ENCODE measurements at regions not wholly inside any gene's neighbourhood (a gene's known extent, or its start where the extent isn't known, plus 50 kb on each side); places are given as distances from the start of the nearest gene placed in this dataset.

DNA sequence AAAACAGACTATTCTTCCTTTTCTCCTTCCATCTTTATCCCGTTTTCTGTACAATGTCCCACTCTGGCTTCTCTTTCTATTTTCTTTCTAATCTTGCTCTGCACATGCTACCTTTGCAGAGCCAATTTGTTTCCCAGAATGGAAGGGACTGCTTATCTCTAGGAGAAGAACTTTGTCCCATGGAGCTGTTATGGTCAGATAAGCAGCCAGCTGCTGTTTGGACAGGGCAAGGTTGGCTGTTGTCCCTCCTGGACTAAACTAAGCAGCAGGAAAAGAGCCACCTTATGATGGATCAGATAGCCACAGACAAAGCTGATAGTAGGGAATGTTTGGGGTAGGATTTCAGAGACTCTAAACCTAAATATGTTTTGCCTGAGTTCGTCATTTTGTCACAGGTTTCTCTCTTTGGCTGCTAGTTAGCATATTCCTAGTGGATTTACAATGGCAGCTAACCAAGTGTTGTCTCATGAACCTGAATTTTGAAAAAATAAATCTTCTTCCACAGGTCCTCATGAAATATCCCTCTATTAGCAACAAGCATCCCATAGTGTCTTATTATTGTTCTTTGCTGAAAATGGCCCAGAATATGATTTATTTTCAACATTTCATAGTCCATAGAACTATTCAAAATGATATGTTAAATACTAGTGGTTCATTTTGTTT, 262.8 kb downstream of the SLC16A7 start:
- TF ChIP-seq, protein P1, sequence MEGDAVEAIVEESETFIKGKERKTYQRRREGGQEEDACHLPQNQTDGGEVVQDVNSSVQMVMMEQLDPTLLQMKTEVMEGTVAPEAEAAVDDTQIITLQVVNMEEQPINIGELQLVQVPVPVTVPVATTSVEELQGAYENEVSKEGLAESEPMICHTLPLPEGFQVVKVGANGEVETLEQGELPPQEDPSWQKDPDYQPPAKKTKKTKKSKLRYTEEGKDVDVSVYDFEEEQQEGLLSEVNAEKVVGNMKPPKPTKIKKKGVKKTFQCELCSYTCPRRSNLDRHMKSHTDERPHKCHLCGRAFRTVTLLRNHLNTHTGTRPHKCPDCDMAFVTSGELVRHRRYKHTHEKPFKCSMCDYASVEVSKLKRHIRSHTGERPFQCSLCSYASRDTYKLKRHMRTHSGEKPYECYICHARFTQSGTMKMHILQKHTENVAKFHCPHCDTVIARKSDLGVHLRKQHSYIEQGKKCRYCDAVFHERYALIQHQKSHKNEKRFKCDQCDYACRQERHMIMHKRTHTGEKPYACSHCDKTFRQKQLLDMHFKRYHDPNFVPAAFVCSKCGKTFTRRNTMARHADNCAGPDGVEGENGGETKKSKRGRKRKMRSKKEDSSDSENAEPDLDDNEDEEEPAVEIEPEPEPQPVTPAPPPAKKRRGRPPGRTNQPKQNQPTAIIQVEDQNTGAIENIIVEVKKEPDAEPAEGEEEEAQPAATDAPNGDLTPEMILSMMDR (IDR thresholded peaks at IDR 0.05), result no peak
- TF ChIP-seq POLR2A (IDR thresholded peaks at IDR 0.05), result no peak

All from breast epithelium (tissue), 3 donors.